Gastroesophageal sphincter (tissue), 2 donors: ENCODE measurements at regions not wholly inside any gene's neighbourhood (a gene's known extent, or its start where the extent isn't known, plus 50 kb on each side); places are given as distances from the start of the nearest gene placed in this dataset.

ENCODE experiments used
- EP300 ChIP-seq: sonication (generic); formaldehyde crosslinking; IDR thresholded peaks from one replicate; pipeline ENCODE4 v1.6.1; 2017; ENCODE audit warnings: antibody characterized with exemption, mild to moderate bottlenecking
- POLR2AphosphoS5 ChIP-seq: sonication (generic); formaldehyde crosslinking; IDR thresholded peaks from one replicate; pipeline ENCODE4 v1.6.1; 2017; ENCODE audit warnings: antibody characterized with exemption

DNA sequence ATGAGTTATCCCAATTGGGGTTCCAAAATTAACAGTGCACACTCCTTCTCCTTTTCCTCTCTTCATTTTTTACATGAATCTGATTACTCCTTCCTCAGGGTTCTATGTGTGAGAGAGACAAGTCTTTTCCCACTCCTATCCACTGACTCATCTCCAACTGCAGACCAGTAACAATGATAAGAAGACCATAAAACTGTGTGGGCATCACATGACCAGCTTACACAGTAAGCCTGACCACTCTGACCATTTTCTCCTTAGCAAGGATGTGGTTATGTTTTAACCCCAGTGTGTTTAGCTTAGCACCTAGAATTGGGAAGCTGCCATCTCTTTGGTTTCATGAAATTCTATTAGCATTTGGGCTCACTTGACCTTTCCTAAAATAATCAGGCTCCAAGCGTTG is 145.0 kb upstream of the CALCR start:
- TF ChIP-seq POLR2AphosphoS5 (no peak), EP300 (no peak)
